ENCODE measurements at regions not wholly inside any gene's neighbourhood (a gene's known extent, or its start where the extent isn't known, plus 50 kb on each side); places are given as distances from the start of the nearest gene placed in this dataset.

DNA sequence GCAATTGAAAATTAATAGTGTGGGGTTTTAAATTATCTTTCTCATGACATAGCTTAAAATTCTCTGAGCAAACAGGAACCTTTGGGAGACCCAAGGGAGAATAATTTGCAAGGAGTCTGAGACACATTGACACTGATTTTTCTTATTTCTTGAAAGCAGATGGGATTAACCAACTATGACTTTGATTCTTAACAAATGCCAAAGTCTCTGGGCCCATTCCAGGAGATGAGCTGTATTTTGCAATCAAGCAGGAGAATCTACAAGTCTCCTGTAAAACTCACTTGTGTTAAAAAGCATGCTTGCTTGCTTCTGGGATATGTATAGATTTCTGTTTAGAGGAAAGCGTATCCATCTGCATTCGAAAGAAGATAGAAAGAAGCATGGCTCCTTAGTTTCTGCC is 71.3 kb upstream of the STT3B start:
- DNase-seq (ENCODE audit: low read depth): no peak
- in situ Hi-C loops (cut with HindIII; ENCODE audit: low pct_unique_long_range_greater_than_20kb, low sequenced_read_pairs): no loop called here

DNA sequence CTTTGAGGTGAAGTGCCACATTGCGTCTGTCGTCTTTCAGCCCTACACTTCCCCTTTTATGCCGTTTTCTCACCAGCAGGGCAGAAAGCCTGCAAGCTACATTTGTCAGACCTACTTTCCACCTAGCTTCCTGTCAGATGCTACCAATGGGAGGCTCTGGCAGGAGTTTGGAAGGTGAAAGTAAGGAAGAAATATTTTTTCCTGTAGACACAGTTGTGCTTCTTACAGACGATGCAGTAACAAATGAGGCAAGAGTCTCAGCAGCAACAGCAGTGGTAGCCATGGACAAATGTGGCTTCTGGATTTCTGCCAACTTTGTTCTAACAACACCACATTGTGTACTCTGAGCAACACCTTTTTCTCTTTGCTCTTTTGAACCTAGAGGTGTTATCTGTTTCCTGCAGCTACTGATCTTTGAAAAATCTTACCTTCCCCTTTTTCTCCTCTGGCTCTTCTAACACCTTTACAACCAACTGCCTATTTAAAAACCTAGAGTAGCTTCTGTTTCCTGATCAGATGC is 70.6 kb upstream of the STT3B start:
- in situ Hi-C loops (cut with HindIII; ENCODE audit: low pct_unique_long_range_greater_than_20kb, low sequenced_read_pairs): no loop called here
- no peak for DNase-seq (ENCODE audit: low read depth)

DNA sequence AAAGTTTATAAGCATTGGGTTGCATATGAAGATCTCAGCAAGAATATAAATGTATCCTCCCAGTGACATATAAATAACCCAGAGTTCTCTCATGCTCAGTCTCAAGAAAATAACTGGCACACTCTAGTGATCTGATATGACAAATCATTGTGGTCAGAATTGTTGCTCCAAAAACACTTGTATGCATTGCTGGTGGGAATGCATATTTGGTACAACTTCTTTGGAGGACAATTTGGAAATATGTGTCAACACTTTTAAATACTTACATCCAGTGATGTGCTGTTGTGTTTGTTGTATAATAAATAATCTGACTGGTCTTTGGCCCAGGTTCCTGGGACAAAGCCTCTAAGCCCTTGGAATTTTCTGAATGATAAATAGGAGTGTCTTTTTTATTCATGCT is 66.7 kb upstream of the STT3B start:
- no peak for DNase-seq (ENCODE audit: low read depth)

DNA sequence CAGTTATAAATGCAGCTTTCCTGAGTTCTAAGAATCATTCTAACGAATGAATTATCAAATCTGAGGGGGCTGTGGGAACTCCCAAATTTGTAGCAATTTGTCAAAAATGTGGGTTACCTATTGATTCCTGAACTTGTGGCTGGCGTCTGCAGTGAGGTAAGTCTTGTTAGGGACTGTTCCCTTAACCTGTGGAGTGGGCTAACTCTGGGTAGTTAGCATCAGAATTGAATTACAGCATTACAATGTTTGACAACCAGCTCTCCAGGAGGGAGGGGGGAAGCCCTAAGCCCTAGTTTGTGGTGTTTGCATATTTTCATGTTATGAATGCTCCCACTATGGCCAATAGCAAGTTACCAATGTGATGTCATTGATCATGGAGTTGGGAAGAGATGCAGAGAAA is 65.9 kb upstream of the STT3B start:
- DNase-seq (ENCODE audit: low read depth): no peak
- in situ Hi-C loops (cut with HindIII; ENCODE audit: low pct_unique_long_range_greater_than_20kb, low sequenced_read_pairs): no loop called here

More for the DNA sequence above, 66.7 kb upstream of the STT3B start:
- in situ Hi-C loops (cut with HindIII; ENCODE audit: low pct_unique_long_range_greater_than_20kb, low sequenced_read_pairs): no loop called here

DNA sequence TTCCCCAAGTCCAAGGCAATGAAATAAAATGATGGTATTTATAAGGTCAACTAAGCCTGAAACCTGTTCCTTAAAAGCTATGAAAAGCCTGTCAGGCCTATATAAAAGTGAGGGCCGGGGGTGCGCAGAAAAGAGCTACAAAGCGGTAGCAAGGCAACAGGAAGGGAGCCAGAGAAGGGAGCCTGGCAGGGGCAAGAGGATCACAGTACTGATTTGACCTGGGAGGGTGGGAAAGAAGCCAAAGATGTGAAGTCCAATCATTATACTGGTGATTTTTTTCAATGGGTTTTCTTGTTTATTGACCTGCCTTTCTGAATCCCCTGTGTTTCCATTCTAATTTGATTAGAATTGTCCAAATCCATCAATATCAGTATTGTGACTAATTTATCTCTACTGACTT is 64.3 kb upstream of the STT3B start:
- no peak for DNase-seq (ENCODE audit: low read depth)
- in situ Hi-C loops (cut with HindIII; ENCODE audit: low pct_unique_long_range_greater_than_20kb, low sequenced_read_pairs): no loop called here

DNA sequence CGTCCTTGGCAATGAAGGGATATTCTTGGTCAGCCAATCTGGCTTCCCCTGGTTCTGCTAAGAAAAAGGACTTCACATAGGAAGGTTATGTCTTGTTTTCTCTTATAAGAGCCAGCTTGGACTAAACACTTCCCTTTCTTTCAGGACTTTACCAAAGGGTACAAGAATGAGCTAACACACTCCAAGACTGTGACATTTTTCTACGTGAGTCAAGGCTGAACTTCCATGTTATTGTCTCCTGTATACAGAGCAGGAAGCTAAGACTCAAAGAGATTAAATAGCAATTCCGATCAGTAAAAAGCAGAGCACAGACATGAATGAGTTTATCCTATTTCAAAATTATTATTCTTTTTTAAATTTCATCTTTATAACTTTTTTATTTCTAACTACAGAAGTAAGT is 63.3 kb upstream of the STT3B start:
- no peak for DNase-seq (ENCODE audit: low read depth)
- in situ Hi-C loops (cut with HindIII; ENCODE audit: low pct_unique_long_range_greater_than_20kb, low sequenced_read_pairs): no loop called here

DNA sequence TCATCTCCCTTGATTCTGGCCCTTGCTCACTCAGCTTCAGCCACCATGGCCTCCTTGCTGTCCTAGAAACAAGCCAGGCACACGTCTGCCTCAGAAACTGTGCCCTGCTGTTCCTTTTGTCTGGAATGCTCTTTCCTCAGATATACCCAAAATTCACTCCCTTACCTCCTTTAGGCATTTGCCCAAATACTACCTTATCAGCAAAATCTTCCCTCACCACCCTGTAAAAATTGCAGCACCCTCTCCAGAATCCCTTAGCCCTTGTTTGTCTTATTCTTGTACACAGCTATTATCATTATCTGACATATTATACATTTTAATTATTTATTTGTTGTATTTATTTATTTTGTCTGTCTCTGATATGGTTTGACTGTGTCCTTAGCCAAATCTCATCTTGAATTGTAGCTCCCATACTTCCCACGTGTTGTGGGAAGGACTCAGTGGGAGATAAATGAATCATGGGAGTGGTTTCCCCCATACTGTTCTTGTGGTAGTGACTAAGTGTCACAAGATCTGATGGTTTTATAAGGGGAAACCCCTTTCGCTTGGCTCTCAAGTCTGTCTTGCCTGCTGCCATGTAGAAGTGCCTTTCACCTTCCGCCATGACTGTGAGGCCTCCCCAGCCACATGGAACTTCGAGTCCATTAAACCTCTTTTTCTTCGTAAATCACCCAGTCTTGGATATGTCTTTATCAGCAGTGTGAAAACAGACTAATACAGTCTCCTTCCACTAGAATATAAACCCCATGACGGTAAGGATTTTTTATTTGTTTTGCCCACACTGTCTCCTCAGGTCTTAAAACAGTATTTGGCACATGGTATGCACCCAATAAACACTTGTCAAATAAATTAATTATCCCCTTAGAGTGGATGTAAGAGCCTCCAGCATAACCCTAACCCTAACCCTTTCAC is 60.0 kb upstream of the STT3B start:
- peak; percentile 69 for DNase-seq (ENCODE audit: low read depth)

DNA sequence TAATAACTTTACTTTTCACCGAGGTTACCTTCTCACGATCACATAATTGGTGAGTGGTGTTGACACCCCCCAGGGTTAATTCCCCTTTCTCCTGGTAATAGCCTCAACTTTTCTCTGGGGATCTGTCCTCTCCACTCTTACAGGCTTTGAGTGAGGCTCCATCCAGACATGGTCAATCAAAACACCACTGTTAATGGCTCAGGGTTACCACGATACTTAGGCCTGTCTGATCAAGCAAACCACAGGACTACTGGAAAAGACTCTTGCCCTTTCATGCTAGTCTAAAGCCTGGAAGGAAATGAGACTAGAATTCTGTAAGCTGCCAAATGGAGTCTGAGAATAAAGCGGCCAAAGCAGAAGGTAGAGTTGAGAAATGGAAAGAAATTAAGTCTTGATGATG is 56.5 kb upstream of the STT3B start:
- no peak for DNase-seq (ENCODE audit: low read depth)
- in situ Hi-C loops (cut with HindIII; ENCODE audit: low pct_unique_long_range_greater_than_20kb, low sequenced_read_pairs): no loop called here

More for the DNA sequence above, 60.0 kb upstream of the STT3B start:
- in situ Hi-C loops (cut with HindIII; ENCODE audit: low pct_unique_long_range_greater_than_20kb, low sequenced_read_pairs): no loop called here

DNA sequence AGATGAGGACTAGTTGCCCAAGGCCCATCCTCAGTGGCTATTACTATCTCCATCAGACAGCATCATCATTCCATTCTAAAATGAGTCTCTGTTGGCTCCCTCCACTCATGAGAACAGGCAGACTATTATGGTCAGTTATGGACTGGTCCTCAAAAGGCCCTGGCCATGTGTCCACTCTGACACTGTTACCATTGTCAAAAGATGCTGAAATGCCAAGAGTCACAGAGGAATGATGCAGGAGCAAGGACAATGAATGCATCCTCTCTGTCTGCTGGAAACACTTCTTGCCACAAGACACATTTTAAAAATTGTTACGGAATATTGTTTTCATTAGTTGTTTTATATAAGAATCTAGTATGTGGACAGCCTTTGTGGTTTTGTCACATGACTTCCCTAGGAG is 53.3 kb upstream of the STT3B start:
- in situ Hi-C loops (cut with HindIII; ENCODE audit: low pct_unique_long_range_greater_than_20kb, low sequenced_read_pairs): no loop called here
- DNase-seq (ENCODE audit: low read depth): no peak

DNA sequence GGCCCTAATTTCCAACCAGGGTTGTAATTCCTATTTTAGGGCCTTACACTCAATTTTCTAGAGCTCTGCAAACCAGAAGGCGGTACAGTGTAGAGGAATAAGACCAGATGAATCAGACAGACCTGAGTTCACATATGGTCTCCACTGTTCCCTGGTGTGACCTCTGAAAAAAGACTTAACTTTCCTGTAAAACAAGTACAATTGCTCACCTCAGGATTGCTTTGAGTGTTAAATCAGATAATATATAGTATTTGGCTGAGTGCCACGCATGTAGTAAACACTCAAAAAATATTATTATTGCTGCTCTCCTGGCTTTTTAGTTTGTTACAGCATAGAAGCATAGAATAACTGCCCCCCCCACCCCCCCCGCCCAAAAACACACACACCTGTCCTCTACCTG is 51.0 kb upstream of the STT3B start:
- in situ Hi-C loops (cut with HindIII; ENCODE audit: low pct_unique_long_range_greater_than_20kb, low sequenced_read_pairs): no loop called here
- no peak for DNase-seq (ENCODE audit: low read depth)

DNA sequence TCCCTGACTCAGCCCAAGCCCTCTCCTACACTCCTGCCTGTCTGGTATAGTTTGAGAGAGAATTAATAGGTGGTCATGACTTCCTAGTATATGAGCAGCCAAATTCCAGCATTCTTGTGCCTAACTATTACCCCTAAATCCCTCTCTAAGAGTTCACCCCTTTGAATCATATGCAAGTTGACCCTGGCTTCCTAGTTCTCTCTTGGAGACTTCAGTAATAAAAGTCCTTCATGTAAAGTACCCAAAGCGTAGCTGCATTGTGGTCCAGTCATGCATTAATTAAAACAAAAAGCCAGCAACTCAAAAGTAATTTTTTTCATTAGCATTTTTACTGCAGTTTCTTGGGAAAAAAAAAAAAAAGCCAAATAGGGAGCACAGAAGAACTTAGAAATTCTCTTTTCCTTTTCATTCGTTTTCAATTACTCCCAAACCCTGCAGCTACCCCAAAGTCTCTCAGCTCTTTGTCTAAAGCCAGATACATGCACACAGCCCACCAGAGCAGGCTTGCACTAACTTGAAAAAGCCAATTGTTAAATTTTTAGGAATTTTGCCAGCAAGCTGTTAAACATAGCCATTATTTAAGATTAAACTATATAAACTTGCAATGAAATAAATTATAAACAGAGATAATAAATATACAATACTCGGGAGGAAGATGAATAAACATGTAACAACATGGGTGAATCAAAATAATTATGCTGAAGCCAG is 50.1 kb upstream of the STT3B start:
- in situ Hi-C loops (cut with HindIII; ENCODE audit: low pct_unique_long_range_greater_than_20kb, low sequenced_read_pairs): no loop called here
- DNase-seq (ENCODE audit: low read depth): no peak
